ENCODE measurements at regions not wholly inside any gene's neighbourhood (a gene's known extent, or its start where the extent isn't known, plus 50 kb on each side); places are given as distances from the start of the nearest gene placed in this dataset.

GRCh38 chr6:14783594-14783993 lies 462.3 kb upstream of the JARID2 start:
- no peak for DNase-seq (ENCODE audit: low spot score)

GRCh38 chr6:14784596-14785492 lies 461.0 kb upstream of the JARID2 start:
- DNase-seq (ENCODE audit: low spot score) = no peak

GRCh38 chr6:14785493-14785790 lies 460.4 kb upstream of the JARID2 start:
- no peak for DNase-seq (ENCODE audit: low spot score)

- no peak for DNase-seq (ENCODE audit: low spot score)
These were observed 459.9 kb upstream of the JARID2 start for GRCh38 chr6:14786008-14786407.

GRCh38 chr6:14786455-14786854 lies 459.4 kb upstream of the JARID2 start:
- no peak for DNase-seq (ENCODE audit: low spot score)

GRCh38 chr6:14787250-14787649 lies 458.6 kb upstream of the JARID2 start:
- DNase-seq (ENCODE audit: low spot score) = no peak

- DNase-seq (ENCODE audit: low spot score) = no peak
These were observed 458.2 kb upstream of the JARID2 start for GRCh38 chr6:14787677-14788076.

GRCh38 chr6:14789996-14790395 lies 455.9 kb upstream of the JARID2 start:
- DNase-seq (ENCODE audit: low spot score) = no peak

- DNase-seq (ENCODE audit: low spot score) = no peak
These were observed 454.9 kb upstream of the JARID2 start for GRCh38 chr6:14790976-14791375.

GRCh38 chr6:14791526-14791925 lies 454.3 kb upstream of the JARID2 start:
- no peak for DNase-seq (ENCODE audit: low spot score)

GRCh38 chr6:14792118-14792955 lies 453.5 kb upstream of the JARID2 start:
- DNase-seq (ENCODE audit: low spot score) = no peak

- no peak for DNase-seq (ENCODE audit: low spot score)
These were observed 450.4 kb upstream of the JARID2 start for GRCh38 chr6:14795451-14795850.

GRCh38 chr6:14796974-14797762 lies 448.7 kb upstream of the JARID2 start:
- DNase-seq (ENCODE audit: low spot score) = no peak

GRCh38 chr6:14797875-14798593 lies 447.8 kb upstream of the JARID2 start:
- no peak for DNase-seq (ENCODE audit: low spot score)

GRCh38 chr6:14798594-14798982 lies 447.3 kb upstream of the JARID2 start:
- DNase-seq (ENCODE audit: low spot score) = no peak

- no peak for DNase-seq (ENCODE audit: low spot score)
These were observed 446.8 kb upstream of the JARID2 start for GRCh38 chr6:14798996-14799588.

- peak; percentile 49 for DNase-seq (ENCODE audit: low spot score)
These were observed 445.9 kb upstream of the JARID2 start for GRCh38 chr6:14799928-14800327.

GRCh38 chr6:14802514-14803160 lies 443.2 kb upstream of the JARID2 start:
- no peak for DNase-seq (ENCODE audit: low spot score)

- no peak for DNase-seq (ENCODE audit: low spot score)
These were observed 441.7 kb upstream of the JARID2 start for GRCh38 chr6:14804001-14804784.

- DNase-seq (ENCODE audit: low spot score) = no peak
These were observed 441.1 kb upstream of the JARID2 start for GRCh38 chr6:14804785-14805210.
